Adrenal gland (tissue), 5 donors: ENCODE measurements at regions not wholly inside any gene's neighbourhood (a gene's known extent, or its start where the extent isn't known, plus 50 kb on each side); places are given as distances from the start of the nearest gene placed in this dataset.

Experiments
- POLR2A ChIP-seq, 2 donors: fragments of 450-650 bp; IDR thresholded peaks; one replicate each; pipeline ENCODE4 v1.6.1; 2017; ENCODE audit warnings: antibody characterized with exemption in 2 of 2, mild to moderate bottlenecking in 2 of 2, moderate library complexity in 1 of 2
- TF ChIP-seq, protein P1 (sequence below), 6 experiments: fragments of 450-650 bp in 4 of 6; fragments of 200-600 bp in 2 of 6; sonication (generic) in 1 of 6; IDR thresholded peaks; 1 replicate in 5 of 6; 2 replicates in 1 of 6; pipeline versions ENCODE4 v1.5.1 to v1.8.0; 2016 to 2021; ENCODE audit warnings: antibody characterized with exemption in 6 of 6, mild to moderate bottlenecking in 2 of 6, moderate library complexity in 1 of 6
- donor health status: DM: no; HTN: no; CAD: no.

DNA sequence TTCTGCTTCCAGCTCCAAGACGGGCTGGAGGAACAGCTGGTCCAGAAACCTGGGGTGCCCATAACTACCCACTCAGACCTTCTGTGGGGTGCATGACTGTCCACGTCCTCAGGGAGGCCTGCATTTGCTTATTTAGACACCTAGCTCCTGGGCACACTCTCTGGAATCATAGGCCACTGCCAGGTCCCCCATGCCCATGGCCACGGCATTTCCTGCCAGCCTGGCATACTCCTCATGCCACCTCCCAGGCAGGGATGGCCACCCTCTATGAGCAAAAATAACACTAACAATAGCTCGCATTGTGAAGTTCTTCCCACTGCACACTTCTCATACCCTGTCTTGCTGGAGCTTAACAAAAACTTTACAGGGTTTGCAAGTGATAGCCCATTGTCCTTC lies 166.9 kb upstream of the TPM1 start:
- TF ChIP-seq POLR2A (IDR thresholded peaks at IDR 0.05), result no peak
- TF ChIP-seq, protein P1, sequence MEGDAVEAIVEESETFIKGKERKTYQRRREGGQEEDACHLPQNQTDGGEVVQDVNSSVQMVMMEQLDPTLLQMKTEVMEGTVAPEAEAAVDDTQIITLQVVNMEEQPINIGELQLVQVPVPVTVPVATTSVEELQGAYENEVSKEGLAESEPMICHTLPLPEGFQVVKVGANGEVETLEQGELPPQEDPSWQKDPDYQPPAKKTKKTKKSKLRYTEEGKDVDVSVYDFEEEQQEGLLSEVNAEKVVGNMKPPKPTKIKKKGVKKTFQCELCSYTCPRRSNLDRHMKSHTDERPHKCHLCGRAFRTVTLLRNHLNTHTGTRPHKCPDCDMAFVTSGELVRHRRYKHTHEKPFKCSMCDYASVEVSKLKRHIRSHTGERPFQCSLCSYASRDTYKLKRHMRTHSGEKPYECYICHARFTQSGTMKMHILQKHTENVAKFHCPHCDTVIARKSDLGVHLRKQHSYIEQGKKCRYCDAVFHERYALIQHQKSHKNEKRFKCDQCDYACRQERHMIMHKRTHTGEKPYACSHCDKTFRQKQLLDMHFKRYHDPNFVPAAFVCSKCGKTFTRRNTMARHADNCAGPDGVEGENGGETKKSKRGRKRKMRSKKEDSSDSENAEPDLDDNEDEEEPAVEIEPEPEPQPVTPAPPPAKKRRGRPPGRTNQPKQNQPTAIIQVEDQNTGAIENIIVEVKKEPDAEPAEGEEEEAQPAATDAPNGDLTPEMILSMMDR (IDR thresholded peaks at IDR 0.05), result no peak
